NK-92 treated with Interleukin-12 subunit alpha and Interleukin-12 subunit beta, amount 100 ng/mL, for 24 hours (cell line): ENCODE measurements at regions not wholly inside any gene's neighbourhood (a gene's known extent, or its start where the extent isn't known, plus 50 kb on each side); places are given as distances from the start of the nearest gene placed in this dataset.
"Not testable (repeated sequence)": the region's sequence is repeated elsewhere in the genome, so short reads cannot be mapped to it uniquely, and the experiment has no call there.

Source experiments
- DNase-seq: peaks from one replicate; lab custom pipeline; 2025; lab: John Stamatoyannopoulos, UW

DNA sequence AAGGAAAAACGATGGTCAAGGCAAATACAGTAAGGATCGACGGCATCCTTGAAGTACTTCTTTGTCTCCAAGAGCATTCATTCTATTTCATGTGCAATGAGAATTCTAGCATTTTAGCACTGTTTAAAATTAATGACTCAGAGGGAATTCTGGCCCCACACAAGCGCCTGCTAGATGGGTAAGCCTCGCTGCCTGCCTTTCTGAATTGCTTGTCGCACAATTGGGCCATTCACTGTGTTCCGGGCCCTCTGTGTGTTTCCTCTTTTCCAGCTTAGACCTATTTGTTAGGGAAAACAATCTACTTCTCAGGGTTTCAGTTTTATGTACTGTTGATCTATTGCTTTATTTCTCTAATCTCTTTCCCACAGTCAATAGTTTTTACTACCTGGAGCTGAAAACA, 204.7 kb upstream of the ZNF32 start:
- DNase-seq = no peak

GRCh38 chr10:43852644-43853214, 204.0 kb upstream of the ZNF32 start:
- no peak for DNase-seq

DNA sequence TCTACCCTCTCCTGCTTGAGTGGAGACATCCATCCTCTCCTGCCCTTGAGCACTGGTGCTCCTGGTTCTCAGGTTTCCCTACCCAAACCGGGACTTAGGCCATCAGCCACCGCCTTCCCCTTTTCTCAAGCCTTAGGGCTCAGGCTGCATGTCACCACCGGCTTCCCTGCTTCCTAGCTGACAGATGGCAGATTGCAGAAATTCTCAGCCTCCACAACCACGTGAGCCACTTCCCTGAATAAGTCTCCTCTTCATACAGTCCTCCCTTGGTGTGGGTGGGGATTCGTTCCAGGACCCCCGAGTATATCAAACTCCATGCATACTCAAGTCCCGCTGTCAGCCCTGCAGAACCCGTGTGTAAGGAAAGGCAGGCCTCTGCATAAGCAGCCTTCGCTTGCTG, 203.5 kb upstream of the ZNF32 start:
- no peak for DNase-seq

GRCh38 chr10:43851030-43851429, 202.3 kb upstream of the ZNF32 start:
- no peak for DNase-seq

DNA sequence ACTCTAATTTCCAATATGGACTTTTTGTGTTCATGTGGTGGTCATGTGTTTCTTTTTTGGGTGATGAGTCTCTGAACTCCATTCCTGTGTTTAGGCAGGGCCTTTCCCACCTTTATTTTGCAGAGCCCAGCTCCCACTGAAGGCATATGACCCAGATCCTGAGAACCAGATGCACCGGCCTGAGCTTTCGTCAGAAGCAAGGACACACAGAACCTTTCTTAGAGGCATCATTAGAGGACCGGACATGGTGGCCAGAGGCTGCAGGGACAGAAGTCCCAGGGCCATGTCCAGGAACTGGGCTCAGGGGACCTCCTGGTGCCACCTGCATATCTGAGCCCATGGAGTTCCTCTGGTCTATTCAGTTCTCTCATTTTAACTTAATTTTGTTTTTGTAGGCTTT, 200.9 kb upstream of the ZNF32 start:
- DNase-seq = no peak

GRCh38 chr10:43846968-43847367, 198.3 kb upstream of the ZNF32 start:
- DNase-seq = no peak

DNA sequence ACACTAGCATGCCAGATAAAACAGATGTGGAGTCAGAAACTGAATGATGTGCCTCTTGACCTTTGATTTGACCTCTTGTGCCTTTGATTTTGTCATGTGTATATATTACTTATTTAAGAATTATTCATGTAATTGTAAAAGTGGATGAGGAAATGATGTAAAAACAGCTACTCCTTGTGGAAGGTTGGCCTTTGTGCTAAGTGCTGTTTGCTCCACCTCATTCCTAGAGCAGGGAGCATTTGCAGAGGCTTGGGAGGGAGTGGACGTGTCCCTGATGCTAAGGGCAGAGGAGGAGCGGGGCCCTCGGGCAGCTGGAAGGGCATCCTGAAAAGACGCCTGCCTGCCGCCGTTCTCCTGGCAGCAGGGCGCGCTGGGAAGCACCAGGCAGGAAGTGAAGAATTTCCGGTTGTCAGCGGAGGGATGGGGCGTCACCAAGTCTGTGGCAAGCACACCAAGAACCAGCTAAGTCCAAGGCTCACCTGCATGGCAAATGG, 197.6 kb upstream of the ZNF32 start:
- DNase-seq = no peak

- DNase-seq = no peak
These were observed 196.4 kb upstream of the ZNF32 start for GRCh38 chr10:43845121-43845520.

DNA sequence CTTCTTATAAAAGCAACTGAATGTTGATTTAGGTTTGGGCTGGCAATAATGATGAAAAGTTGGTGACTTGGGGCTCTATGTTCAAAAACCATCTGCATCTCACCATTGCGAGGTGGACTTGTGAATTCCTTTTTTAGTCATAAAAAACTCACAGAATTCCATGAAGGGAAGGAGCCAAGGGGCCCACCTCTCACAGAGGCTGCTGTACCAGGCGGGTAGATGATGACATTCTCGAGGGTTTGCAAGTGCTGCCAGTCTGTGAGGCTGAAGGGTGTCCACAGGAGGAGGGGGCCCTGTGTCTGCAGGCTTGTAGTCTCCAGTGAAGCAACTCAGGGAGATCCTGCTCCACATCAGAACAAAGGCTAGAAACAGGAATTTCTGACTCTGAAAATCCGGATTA, 195.5 kb upstream of the ZNF32 start:
- DNase-seq = no peak

DNA sequence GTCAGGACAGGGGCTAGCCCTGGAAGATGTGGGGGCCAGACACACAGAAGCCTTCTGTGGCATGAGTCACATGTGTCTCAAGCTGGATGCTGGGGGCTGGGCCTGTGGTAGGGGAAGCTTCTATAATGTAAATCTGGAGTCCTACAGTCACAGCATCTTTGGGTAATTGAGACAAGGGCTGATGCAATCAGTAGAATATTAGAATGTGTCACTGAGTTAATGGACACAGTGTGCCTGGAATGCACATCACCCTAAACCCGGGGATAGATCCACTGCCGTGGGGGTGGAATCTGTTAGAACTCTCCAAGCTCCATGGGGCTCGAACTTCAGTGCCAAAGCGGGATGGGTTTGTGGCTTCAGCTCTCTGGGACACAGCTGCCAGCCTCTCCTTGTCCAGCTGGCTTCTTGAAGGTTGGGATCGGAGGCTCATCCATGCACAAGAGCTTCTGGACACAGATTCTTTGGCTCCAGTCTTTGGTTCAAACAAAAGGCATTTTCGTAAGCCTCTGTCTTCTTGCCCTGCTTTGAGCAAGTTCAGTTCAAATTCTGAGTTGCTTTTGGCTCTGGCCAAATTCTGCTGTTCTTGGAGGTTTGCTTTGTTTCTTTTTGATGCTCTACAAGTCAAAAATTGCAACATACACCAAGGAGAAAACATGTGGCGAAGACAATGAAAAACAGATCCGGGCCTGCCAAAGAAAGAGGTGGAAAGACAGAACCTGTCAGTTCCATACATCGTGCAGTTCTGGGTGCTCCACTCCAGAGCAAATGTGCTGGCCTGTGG, 194.8 kb upstream of the ZNF32 start:
- peak; percentile 4 for DNase-seq

DNA sequence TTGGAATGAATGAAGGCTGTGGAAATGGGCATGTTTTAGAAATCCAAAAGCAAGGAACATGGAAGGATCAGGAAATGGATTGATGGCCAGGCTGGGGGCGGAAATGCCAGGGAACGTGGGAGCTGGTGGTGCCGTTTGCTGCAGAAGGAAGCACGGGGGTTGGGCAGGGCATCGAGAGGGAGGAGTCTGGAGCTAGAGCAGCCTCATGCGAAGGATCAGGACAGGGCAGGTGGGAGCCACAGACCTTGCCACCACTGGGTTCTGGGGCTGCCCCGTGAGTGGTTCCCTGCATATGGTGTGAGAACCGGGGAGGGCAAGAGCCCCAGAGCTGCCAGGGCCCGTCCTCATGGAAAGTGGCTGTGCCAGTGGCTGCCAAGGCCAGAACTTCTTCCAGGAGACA, 193.8 kb upstream of the ZNF32 start:
- DNase-seq = no peak

GRCh38 chr10:43842072-43842471, 193.4 kb upstream of the ZNF32 start:
- no peak for DNase-seq

- no peak for DNase-seq
These were observed 191.3 kb upstream of the ZNF32 start for GRCh38 chr10:43839973-43840372.

DNA sequence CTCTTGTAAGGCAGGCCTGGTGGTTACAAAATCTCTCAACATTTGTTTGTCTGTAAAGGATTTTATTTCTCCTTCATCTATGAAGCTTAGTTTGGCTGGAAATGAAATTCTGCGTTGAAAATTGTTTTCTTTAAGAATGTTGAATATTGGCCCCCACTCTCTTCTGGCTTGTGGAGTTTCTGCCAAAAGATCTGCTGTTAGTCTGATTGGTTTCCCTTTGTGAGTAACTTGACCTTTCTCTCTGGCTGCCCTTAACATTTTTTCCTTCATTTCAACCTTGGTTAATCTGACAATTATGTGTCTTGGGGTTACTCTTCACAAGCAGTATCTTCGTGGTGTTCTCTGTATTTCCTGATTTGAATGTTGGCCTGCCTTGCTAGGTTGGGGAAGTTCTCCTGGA, 186.1 kb upstream of the ZNF32 start:
- DNase-seq = not testable (repeated sequence)

DNA sequence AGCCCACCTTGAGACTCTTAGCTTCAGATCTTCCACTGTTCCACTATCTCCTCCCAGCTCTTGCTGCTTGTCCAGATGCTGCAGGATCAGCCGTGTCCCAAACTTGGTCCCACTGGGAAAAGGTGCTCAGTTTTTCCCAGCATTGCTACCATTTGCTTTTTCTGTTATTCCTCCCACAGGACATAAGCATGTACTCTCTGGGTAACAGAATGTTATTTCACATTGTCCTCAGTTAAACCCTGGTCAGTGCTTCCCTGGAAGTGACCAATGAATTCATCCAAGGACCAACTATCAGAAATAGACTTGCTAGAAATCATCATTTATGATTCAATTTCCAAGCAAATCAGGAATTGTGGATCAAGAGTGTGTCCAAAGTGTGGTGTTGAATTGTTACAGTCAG, 179.2 kb upstream of the ZNF32 start:
- no peak for DNase-seq

- DNase-seq = no peak
These were observed 177.3 kb upstream of the ZNF32 start for GRCh38 chr10:43825984-43826383.

GRCh38 chr10:43825421-43825820, 176.7 kb upstream of the ZNF32 start:
- no peak for DNase-seq

DNA sequence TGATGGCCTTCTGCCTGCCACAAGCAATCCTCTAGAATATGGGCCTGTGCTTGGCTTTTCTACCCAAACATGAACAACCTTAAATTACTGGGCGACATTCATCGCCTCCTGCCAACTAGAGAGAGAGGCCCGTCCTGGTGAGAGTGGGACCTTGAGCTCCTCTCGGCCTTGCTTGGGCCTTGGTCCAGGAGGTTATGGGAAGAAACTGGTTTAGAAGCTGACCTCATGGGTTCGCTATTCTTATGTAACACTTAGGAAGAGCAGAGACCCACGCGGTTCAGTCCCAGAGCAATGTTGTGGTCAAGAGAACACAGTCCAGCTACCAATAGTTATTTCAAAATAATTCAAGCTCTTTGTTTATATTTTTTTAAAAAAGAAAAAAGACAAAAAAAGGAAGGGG, 176.3 kb upstream of the ZNF32 start:
- no peak for DNase-seq

DNA sequence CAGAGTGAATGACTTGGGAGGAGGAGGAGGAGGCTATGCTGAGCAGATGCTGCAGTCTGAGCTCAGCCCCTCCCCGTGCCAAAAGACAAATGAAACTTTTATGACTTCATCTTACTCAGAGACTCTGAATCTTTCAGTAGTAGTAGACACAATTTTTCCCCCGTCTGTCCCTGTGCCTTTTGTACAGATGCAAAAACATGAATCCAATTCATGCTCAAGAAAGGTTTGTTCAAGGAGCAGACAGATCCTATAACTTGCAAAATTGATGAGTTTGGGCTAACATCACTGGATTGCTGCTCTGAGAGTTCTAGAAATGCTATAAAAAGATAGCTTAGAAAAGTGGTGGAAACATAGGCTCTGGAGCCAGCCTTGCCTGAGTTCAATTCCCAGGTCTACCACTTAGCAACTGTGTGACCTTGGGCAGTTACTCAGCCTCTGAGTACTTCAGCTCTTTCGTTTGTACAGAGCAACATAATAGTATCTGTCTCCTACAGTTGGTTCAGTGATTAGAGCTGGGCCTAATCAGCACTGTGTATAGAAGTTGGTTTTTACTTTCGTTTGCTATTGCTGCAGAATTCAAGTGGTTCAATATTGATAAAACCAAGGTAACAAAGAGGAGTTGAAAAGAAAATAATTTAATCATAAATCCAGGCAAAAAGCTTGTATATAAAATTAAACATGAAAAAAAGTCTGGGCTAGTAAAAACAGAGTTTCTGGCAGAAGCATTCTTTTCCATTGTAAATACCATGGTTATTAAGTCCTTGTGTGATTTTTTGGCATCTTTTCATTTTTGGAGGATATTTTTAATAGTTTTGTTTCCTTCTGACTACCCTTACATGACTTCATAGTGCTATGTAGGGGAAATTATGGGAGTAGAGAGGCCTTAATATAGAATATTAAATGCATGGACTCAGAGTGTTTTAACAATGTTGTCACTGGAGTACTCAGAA, 174.2 kb upstream of the ZNF32 start:
- no peak for DNase-seq

DNA sequence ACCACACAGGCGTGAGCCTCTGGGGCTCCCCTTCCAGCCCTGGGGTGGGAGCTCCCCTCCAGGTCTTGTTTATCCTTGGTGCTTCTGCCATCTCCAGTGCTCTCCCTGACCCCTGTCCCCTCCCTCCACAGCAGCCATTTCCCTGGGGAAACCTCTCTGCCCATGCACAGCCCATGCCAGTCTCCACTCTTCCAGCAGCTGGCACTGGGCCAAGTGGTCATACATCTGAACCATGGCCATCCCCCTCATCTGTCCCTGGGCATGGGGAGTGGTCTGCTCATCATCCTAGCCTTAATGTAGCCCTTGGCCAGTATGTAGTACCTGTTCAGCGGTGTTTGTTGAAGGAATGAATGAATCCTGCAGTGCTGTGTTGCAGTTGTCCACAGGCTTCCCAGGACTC, 172.4 kb upstream of the ZNF32 start:
- no peak for DNase-seq

GRCh38 chr10:43820663-43821062, 172.0 kb upstream of the ZNF32 start:
- no peak for DNase-seq

DNA sequence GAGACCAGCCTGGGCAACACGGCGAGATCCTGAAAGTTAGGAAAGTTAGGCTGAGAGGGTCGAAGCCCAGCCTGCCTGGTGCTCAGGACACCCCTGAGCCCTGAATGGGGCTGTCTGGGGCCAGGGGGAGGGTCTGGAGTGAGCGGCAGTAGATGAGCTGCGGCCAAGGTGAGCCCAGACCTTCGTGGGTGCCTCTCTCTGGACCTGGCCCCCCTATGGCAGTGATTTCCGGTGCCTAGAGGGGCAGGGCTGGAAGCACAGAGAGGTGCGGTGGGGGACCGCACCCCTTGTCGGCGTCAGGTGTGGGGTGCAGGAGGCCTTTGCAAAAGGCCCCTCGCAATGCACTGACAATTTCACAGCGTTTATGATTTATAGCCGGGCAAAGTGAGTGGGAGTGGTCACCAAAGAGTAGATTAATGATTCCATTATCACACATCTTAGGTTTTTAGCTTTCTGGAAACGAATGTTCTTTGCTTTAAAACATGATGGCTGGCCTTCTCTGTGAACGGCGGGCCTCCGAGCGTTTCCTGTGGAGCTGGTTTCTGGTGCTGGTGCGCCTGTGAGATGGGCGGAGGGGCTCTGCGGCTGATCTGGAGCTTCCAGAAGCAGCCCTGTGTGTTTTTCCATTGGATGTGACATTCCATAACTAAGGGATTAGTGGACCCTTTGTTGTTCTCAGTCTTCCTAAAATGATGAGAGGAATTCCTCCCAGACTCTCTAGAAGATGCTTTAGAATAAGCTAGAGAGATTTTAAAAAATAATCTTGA, 171.0 kb upstream of the ZNF32 start:
- no peak for DNase-seq
